Liver (tissue), 7 donors: ENCODE measurements at regions not wholly inside any gene's neighbourhood (a gene's known extent, or its start where the extent isn't known, plus 50 kb on each side); places are given as distances from the start of the nearest gene placed in this dataset.

Experiments
- DNase-seq: peaks from one replicate; pipeline ENCODE4 v3.0.0-alpha.2; 2017; ENCODE audit warnings: low spot score
- H3K27ac ChIP-seq, 2 donors: one replicate each; pipeline ENCODE4 v1.7.0; 2013; ENCODE audit warnings: inconsistent platforms in 2 of 2, low read length in 2 of 2, control low read depth in 1 of 2, low read depth in 1 of 2, mild to moderate bottlenecking in 1 of 2
- H3K27me3 ChIP-seq, 4 donors: one replicate each; pipeline versions ENCODE4 v1.6.1 to v1.7.0; 2013; ENCODE audit warnings: low read length in 3 of 4, inconsistent platforms in 1 of 4, mild to moderate bottlenecking in 1 of 4, moderate library complexity in 1 of 4; ENCODE audit not compliant: control insufficient read depth in 4 of 4, insufficient read depth in 4 of 4
- H3K36me3 ChIP-seq, 4 donors: one replicate each; pipeline versions ENCODE4 v1.6.1 to v1.7.0; 2013; ENCODE audit warnings: low read length in 3 of 4, mild to moderate bottlenecking in 3 of 4, low read depth in 1 of 4, moderate library complexity in 1 of 4; ENCODE audit not compliant: control insufficient read depth in 4 of 4, insufficient read depth in 3 of 4
- H3K4me1 ChIP-seq, 4 donors: one replicate each; pipeline versions ENCODE4 v1.6.1 to v1.7.0; 2013; ENCODE audit warnings: low read length in 3 of 4, mild to moderate bottlenecking in 3 of 4, moderate library complexity in 1 of 4; ENCODE audit not compliant: control insufficient read depth in 4 of 4, insufficient read depth in 4 of 4
- H3K4me3 ChIP-seq, 3 donors: one replicate each; pipeline versions ENCODE4 v1.6.1 to v1.7.0; 2013; ENCODE audit warnings: low read length in 3 of 3, control low read depth in 1 of 3, low read depth in 1 of 3, mild to moderate bottlenecking in 1 of 3
- H3K9ac ChIP-seq, 2 donors: one replicate each; pipeline ENCODE4 v1.7.0; 2013; ENCODE audit warnings: low read length in 2 of 2, mild to moderate bottlenecking in 2 of 2, moderate library complexity in 2 of 2, control low read depth in 1 of 2, low read depth in 1 of 2
- H3K9me3 ChIP-seq, 4 donors: one replicate each; pipeline versions ENCODE4 v1.6.1 to v1.7.0; 2013; ENCODE audit warnings: low read length in 3 of 4; ENCODE audit not compliant: control insufficient read depth in 4 of 4
- EGR1 ChIP-seq, 2 donors: IDR thresholded peaks; 2 replicates each; pipeline ENCODE4 v1.6.1; 2016 to 2018; ENCODE audit warnings: antibody characterized with exemption in 2 of 2, low read depth in 2 of 2
- FOXA1 ChIP-seq: IDR thresholded peaks from 2 replicates; pipeline ENCODE4 v1.6.1; 2016; ENCODE audit warnings: antibody characterized with exemption
- FOXA2 ChIP-seq: IDR thresholded peaks from 2 replicates; pipeline ENCODE4 v1.6.1; 2016; ENCODE audit warnings: antibody characterized with exemption
- GABPA ChIP-seq, 2 donors: IDR thresholded peaks in 1 of 2; conservative IDR thresholded peaks in 1 of 2; 2 replicates each; pipeline ENCODE4 v1.6.1; 2016; ENCODE audit warnings: antibody characterized with exemption in 2 of 2, mild to moderate bottlenecking in 1 of 2, moderate library complexity in 1 of 2
- HNF4A ChIP-seq, 2 donors: conservative IDR thresholded peaks; 2 replicates each; pipeline ENCODE4 v1.6.1; 2016; ENCODE audit warnings: antibody characterized with exemption in 2 of 2, mild to moderate bottlenecking in 2 of 2
- HNF4G ChIP-seq: IDR thresholded peaks from 2 replicates; pipeline ENCODE4 v1.6.1; 2016; ENCODE audit warnings: antibody characterized with exemption
- JUND ChIP-seq, 2 donors: IDR thresholded peaks; 2 replicates each; pipeline ENCODE4 v1.6.1; 2016; ENCODE audit warnings: antibody characterized with exemption in 2 of 2
- NR2F2 ChIP-seq: IDR thresholded peaks from 2 replicates; pipeline ENCODE4 v1.6.1; 2016; ENCODE audit warnings: antibody characterized with exemption
- RAD21 ChIP-seq, 2 donors: IDR thresholded peaks; 2 replicates each; pipeline ENCODE4 v1.6.1; 2016; ENCODE audit warnings: antibody characterized with exemption in 2 of 2, mild to moderate bottlenecking in 2 of 2
- RXRA ChIP-seq, 2 donors: IDR thresholded peaks; 2 replicates each; pipeline ENCODE4 v1.6.1; 2017 to 2018; ENCODE audit warnings: antibody characterized with exemption in 2 of 2, mild to moderate bottlenecking in 1 of 2
- SP1 ChIP-seq: IDR thresholded peaks from 2 replicates; pipeline ENCODE4 v1.6.1; 2018; ENCODE audit warnings: antibody characterized with exemption, mild to moderate bottlenecking
- TAF1 ChIP-seq: conservative IDR thresholded peaks from 2 replicates; pipeline ENCODE4 v1.6.1; 2016; ENCODE audit warnings: antibody characterized with exemption, mild to moderate bottlenecking
- YY1 ChIP-seq: IDR thresholded peaks from 2 replicates; pipeline ENCODE4 v1.6.1; 2016; ENCODE audit warnings: antibody characterized with exemption, mild to moderate bottlenecking
- whole genome bisulfite sequencing: extraction: QIAGEN DNeasy Blood & Tissue Kit; methylation state at CpG from one replicate; pipeline ENCODE4 v1.1.7; 2013; 5-methylcytosine and 5-hydroxymethylcytosine counted together
- TF ChIP-seq, protein P1 (sequence below): IDR thresholded peaks from 2 replicates; pipeline ENCODE4 v1.6.1; 2016; ENCODE audit warnings: antibody characterized with exemption
- TF ChIP-seq, protein P2 (sequence below): IDR thresholded peaks from 2 replicates; pipeline ENCODE4 v1.6.1; 2016; ENCODE audit warnings: antibody characterized with exemption, mild to moderate bottlenecking
- TF ChIP-seq, protein P3 (sequence below): IDR thresholded peaks from 2 replicates; pipeline ENCODE4 v1.6.1; 2016; ENCODE audit warnings: antibody characterized with exemption
- TF ChIP-seq, protein P4 (sequence below): IDR thresholded peaks from 2 replicates; pipeline ENCODE4 v1.6.1; 2016; ENCODE audit warnings: antibody characterized with exemption
- donor health status: healthy.
- donor health status: healthy.
- donor health status: healthy.
- donor health status: healthy.

DNA sequence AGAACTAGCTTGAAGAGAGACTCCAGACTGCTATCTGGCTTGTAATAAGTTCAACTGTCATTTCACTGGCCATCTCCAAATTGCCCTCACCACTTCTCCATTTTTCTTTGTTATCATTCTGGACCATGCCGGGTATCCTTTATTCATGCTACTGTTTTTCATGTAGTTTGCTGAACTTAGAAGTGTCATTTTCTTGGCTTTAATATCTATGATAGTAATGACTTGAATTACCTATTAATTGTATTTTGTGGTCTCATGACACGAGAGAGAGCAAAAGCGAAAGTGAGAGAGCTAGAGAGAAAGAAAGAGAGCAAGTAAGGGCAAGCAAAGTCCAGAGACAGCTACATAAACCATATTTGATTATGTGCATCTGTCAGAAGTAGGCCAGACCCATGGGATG is 184.9 kb upstream of the ATP1B1 start:
- TF ChIP-seq FOXA2 (no peak), HNF4A (conservative IDR thresholded peaks at IDR 0.05) (no peak)
- H3K4me3 ChIP-seq, result no peak overlapping the region
- WGBS, result 61% methylated on average over 3 of the region's 3 CpGs
- H3K36me3 ChIP-seq, result no peaks in the 10 kb centered on the region
- DNase-seq, result no peak
- peaks cover 0 to 3% (median 0%) of the 10 kb centered on the region in 4 donors for H3K4me1 ChIP-seq
- no peaks in the 10 kb centered on the region for H3K9me3 ChIP-seq
- H3K9ac ChIP-seq, result no peak overlapping the region
- peak overlapping the region; percentile 32 to 51 for H3K27ac ChIP-seq
- no peaks in the 10 kb centered on the region for H3K27me3 ChIP-seq

DNA sequence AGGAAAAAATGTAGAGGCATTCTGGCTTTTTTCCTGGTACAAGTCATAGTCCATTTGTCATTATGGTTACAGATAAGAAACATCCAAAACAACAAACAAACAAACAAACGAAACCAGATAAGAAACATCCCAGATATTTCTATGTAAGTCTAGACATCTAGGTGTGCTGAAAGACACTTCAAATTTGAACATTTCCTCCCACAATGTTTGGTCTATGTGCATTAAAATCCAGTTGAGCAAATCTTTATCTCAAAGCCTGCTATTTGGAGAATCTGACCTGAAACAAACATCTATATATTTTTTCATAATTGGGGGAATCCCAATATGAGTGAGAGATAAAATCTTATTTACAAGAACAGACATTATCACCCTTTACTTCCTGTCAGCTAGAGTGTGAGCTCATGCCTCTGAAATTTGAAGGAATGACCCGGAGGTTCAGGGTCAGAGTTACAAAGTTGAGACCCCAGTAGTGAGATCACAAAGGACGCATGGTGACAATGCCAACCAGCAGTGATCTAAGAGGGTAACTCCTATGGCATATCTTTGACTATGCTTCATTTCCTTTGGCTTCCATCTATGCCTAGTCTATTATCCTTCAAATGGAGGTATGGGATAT is 182.9 kb upstream of the ATP1B1 start:
- Histone ChIP-seq H3K9me3 (no peaks in the 10 kb centered on the region), H3K27me3 (no peaks in the 10 kb centered on the region), H3K36me3 (no peaks in the 10 kb centered on the region), H3K4me3 (no peak overlapping the region), H3K27ac (no peak overlapping the region), H3K4me1 (peaks cover 0 to 3% (median 0%) of the 10 kb centered on the region in 4 donors), H3K9ac (no peak overlapping the region)
- WGBS, result 71% methylated on average over 3 of the region's 3 CpGs
- DNase-seq, result no peak
- TF ChIP-seq, protein P1, sequence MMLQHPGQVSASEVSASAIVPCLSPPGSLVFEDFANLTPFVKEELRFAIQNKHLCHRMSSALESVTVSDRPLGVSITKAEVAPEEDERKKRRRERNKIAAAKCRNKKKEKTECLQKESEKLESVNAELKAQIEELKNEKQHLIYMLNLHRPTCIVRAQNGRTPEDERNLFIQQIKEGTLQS, result no peak
- TF ChIP-seq NR2F2, result peak; percentile 30
- no peak for TF ChIP-seq EGR1 (IDR thresholded peaks at IDR 0.05; ENCODE audit: low read depth in 2 of 2)

DNA sequence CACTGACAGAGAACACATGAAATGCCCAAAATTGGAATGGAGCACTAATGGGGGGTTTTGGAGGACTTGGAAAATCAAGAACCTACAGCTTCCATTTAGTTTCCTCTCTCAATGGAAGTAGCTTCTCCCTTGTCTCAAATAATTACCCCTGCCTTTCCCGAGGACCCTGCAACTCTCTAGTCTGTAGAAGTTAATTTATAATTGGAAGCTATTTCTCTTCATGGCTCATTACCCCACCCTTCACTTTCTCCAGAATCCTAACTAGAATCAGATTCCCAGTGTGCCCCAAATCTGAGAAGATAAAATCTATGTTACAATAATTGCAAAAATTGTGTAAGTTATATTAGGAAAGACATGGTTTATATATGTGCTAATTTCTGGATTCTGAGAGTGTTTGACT is 181.5 kb upstream of the ATP1B1 start:
- 79% methylated on average over 1 of the region's 1 CpG for WGBS
- TF ChIP-seq HNF4A (conservative IDR thresholded peaks at IDR 0.05), result no peak
- TF ChIP-seq YY1, result no peak
- TF ChIP-seq JUND (IDR thresholded peaks at IDR 0.05), result no peak
- TF ChIP-seq SP1, result no peak
- Histone ChIP-seq H3K36me3 (no peaks in the 10 kb centered on the region), H3K27ac (no peak overlapping the region), H3K4me1 (peaks cover 0 to 3% (median 0%) of the 10 kb centered on the region in 4 donors), H3K4me3 (no peak overlapping the region), H3K9ac (no peak overlapping the region), H3K9me3 (no peaks in the 10 kb centered on the region), H3K27me3 (no peaks in the 10 kb centered on the region)
- DNase-seq, result no peak

DNA sequence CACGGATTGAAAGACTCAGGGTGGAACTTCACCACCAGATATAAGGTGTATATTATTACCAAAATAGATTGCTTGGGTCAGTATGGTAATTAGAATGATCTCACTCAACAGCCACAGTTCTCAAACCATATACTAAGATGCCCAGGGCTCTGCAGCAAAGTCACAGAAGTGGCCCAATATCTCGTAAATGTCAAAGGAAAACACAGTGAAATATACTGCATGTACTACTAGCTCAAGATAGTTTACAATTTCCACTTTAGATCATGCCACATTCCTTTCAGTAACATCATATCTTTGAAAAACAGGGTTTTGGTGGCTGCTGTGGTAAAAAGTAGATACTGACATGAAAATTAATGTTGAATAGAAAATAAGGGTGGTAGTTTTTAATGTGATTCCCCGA is 180.3 kb upstream of the ATP1B1 start:
- Histone ChIP-seq H3K9me3 (no peaks in the 10 kb centered on the region), H3K9ac (no peak overlapping the region), H3K27me3 (no peaks in the 10 kb centered on the region), H3K27ac (no peak overlapping the region), H3K36me3 (no peaks in the 10 kb centered on the region), H3K4me3 (no peak overlapping the region), H3K4me1 (peaks cover 0 to 2% (median 0%) of the 10 kb centered on the region in 4 donors)
- DNase-seq, result no peak
- WGBS, result 89% methylated on average over 3 of the region's 3 CpGs
- TF ChIP-seq, protein P2, sequence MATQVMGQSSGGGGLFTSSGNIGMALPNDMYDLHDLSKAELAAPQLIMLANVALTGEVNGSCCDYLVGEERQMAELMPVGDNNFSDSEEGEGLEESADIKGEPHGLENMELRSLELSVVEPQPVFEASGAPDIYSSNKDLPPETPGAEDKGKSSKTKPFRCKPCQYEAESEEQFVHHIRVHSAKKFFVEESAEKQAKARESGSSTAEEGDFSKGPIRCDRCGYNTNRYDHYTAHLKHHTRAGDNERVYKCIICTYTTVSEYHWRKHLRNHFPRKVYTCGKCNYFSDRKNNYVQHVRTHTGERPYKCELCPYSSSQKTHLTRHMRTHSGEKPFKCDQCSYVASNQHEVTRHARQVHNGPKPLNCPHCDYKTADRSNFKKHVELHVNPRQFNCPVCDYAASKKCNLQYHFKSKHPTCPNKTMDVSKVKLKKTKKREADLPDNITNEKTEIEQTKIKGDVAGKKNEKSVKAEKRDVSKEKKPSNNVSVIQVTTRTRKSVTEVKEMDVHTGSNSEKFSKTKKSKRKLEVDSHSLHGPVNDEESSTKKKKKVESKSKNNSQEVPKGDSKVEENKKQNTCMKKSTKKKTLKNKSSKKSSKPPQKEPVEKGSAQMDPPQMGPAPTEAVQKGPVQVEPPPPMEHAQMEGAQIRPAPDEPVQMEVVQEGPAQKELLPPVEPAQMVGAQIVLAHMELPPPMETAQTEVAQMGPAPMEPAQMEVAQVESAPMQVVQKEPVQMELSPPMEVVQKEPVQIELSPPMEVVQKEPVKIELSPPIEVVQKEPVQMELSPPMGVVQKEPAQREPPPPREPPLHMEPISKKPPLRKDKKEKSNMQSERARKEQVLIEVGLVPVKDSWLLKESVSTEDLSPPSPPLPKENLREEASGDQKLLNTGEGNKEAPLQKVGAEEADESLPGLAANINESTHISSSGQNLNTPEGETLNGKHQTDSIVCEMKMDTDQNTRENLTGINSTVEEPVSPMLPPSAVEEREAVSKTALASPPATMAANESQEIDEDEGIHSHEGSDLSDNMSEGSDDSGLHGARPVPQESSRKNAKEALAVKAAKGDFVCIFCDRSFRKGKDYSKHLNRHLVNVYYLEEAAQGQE, result no peak
- TF ChIP-seq HNF4A (conservative IDR thresholded peaks at IDR 0.05) (no peak), JUND (IDR thresholded peaks at IDR 0.05) (no peak), YY1 (no peak), TAF1 (no peak), NR2F2 (no peak), HNF4G (no peak), GABPA (IDR thresholded peaks at IDR 0.05 in 1 of 2, conservative IDR thresholded peaks at IDR 0.05 in 1 of 2) (no peak), RAD21 (IDR thresholded peaks at IDR 0.05) (no peak), FOXA2 (no peak), FOXA1 (no peak), RXRA (IDR thresholded peaks at IDR 0.05) (no peak), EGR1 (IDR thresholded peaks at IDR 0.05; ENCODE audit: low read depth in 2 of 2) (no peak)
- TF ChIP-seq, protein P1, result no peak
- TF ChIP-seq, protein P3, sequence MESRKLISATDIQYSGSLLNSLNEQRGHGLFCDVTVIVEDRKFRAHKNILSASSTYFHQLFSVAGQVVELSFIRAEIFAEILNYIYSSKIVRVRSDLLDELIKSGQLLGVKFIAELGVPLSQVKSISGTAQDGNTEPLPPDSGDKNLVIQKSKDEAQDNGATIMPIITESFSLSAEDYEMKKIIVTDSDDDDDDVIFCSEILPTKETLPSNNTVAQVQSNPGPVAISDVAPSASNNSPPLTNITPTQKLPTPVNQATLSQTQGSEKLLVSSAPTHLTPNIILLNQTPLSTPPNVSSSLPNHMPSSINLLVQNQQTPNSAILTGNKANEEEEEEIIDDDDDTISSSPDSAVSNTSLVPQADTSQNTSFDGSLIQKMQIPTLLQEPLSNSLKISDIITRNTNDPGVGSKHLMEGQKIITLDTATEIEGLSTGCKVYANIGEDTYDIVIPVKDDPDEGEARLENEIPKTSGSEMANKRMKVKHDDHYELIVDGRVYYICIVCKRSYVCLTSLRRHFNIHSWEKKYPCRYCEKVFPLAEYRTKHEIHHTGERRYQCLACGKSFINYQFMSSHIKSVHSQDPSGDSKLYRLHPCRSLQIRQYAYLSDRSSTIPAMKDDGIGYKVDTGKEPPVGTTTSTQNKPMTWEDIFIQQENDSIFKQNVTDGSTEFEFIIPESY, result no peak
- TF ChIP-seq, protein P4, sequence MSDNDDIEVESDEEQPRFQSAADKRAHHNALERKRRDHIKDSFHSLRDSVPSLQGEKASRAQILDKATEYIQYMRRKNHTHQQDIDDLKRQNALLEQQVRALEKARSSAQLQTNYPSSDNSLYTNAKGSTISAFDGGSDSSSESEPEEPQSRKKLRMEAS, result no peak
